ENCODE measurements at regions not wholly inside any gene's neighbourhood (a gene's known extent, or its start where the extent isn't known, plus 50 kb on each side); places are given as distances from the start of the nearest gene placed in this dataset.

DNA sequence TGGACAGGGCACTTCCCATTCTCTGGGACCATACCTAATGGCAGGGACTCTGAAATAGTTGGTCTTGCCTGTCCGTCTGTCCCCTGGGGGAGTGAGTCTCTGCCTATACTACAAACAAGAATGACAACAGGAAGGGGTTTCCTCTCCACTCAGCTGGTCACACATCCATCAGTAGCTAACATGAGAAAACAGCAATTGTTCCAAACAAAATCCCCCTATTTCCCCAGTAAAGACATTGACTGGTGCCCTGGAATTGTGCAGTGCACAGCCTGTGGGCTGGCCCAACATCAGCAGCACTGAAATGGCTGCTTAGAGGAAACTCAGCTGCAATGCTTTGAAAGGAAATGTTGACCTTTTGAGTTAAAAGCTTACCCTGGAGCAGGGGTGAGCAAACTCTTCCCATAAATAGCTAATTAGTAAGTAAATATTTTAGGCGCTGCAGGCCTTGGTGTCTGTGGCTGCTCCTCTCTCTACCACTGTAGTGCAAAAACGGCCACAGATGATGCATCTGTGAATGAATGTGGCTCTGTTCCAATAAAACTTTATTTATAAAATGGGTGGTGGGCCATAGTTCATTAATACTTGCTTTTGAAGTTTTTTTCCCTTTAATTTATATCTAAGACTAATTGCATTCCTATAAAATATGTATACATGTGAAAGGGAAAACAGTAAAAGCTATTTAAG is 174.3 kb downstream of the KLF13 start:
- no peak overlapping the region for H3K27ac Mint-ChIP-seq (ENCODE audit: unreplicated experiment)
- DNase-seq (ENCODE audit: low read depth), result no peak
- H3K4me3 Mint-ChIP-seq (ENCODE audit: unreplicated experiment), result no peak overlapping the region

DNA sequence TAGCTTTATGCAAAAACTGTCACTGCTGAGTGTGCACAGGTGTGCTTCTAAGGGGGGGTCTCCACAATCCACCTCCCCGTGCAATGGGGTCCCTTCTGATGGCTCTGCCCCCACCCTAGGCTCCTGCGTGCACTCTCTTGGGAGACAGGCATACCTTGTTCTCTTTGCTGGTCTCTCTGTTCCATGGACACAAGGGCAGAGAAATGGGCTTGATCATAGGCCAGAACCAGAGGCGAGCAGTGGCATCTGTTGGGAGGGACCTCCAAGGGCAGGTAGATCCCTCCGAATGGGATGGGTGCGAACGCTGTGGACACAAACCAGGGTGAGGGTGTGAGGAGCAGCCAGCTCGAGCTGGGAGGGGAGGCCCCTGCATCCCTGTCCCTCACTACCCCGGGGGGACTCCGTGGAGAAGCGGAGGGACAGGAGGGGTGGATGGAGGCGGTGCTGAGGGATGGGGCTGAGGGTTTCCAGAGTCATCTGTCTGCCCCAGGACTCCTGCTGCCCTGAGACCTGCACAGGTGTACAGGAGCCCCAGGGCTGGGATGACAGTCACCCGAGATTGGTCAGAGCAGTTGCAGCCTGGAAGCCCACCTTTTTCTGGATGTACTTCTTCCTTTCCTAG is 175.0 kb downstream of the KLF13 start:
- Histone ChIP-seq H3K79me2 (ENCODE audit: insufficient read depth, low read length) (no peaks in the 10 kb centered on the region), H3K9ac (ENCODE audit: low read length) (no peak overlapping the region), H3K4me3 (ENCODE audit: insufficient read depth, low read depth, low read length) (no peak overlapping the region), H3K4me2 (ENCODE audit: low read length) (no peak overlapping the region), H4K20me1 (ENCODE audit: insufficient read depth, low read length) (no peaks in the 10 kb centered on the region), H3K27ac (ENCODE audit: low read depth, low read length) (no peak overlapping the region), H3K4me1 (ENCODE audit: insufficient read depth, low read length) (no peaks in the 10 kb centered on the region), H3K9me3 (ENCODE audit: insufficient read depth, low read depth, low read length) (no peaks in the 10 kb centered on the region), H2AFZ (ENCODE audit: low read depth, low read length) (no peak overlapping the region), H3K36me3 (ENCODE audit: insufficient read depth, low read length) (no peaks in the 10 kb centered on the region), H3K27me3 (ENCODE audit: insufficient read depth, low read length) (peaks cover 2% of the 10 kb centered on the region)
- DNase-seq (ENCODE audit: low read depth), result no peak
- H3K9me3 Mint-ChIP-seq (ENCODE audit: unreplicated experiment), result no peaks in the 10 kb centered on the region
- H3K4me3 Mint-ChIP-seq (ENCODE audit: unreplicated experiment), result no peak overlapping the region
- H3K4me1 Mint-ChIP-seq (ENCODE audit: low read depth, unreplicated experiment), result peaks cover 3% of the 10 kb centered on the region
- FAIRE-seq, result no peak
- peaks cover 3% of the 10 kb centered on the region for H3K27me3 Mint-ChIP-seq (ENCODE audit: low read depth, unreplicated experiment)
- no peak overlapping the region for H3K27ac Mint-ChIP-seq (ENCODE audit: unreplicated experiment)
- peaks cover 3% of the 10 kb centered on the region for H3K36me3 Mint-ChIP-seq (ENCODE audit: low read depth, unreplicated experiment)
- TF ChIP-seq EZH2 (IDR thresholded peaks at IDR 0.05; ENCODE audit: insufficient read depth, low read length), result no peak
- TF ChIP-seq, protein P1, sequence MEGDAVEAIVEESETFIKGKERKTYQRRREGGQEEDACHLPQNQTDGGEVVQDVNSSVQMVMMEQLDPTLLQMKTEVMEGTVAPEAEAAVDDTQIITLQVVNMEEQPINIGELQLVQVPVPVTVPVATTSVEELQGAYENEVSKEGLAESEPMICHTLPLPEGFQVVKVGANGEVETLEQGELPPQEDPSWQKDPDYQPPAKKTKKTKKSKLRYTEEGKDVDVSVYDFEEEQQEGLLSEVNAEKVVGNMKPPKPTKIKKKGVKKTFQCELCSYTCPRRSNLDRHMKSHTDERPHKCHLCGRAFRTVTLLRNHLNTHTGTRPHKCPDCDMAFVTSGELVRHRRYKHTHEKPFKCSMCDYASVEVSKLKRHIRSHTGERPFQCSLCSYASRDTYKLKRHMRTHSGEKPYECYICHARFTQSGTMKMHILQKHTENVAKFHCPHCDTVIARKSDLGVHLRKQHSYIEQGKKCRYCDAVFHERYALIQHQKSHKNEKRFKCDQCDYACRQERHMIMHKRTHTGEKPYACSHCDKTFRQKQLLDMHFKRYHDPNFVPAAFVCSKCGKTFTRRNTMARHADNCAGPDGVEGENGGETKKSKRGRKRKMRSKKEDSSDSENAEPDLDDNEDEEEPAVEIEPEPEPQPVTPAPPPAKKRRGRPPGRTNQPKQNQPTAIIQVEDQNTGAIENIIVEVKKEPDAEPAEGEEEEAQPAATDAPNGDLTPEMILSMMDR (IDR thresholded peaks at IDR 0.05; ENCODE audit: insufficient read depth, low read depth, low read length), result no peak

More for the DNA sequence above, 174.3 kb downstream of the KLF13 start:
- peaks cover 2% of the 10 kb centered on the region for H3K27me3 ChIP-seq (ENCODE audit: insufficient read depth, low read length)
- Mint-ChIP-seq H3K9me3 (ENCODE audit: unreplicated experiment) (no peaks in the 10 kb centered on the region), H3K27me3 (ENCODE audit: low read depth, unreplicated experiment) (peaks cover 3% of the 10 kb centered on the region), H3K4me1 (ENCODE audit: low read depth, unreplicated experiment) (peaks cover 3% of the 10 kb centered on the region), H3K36me3 (ENCODE audit: low read depth, unreplicated experiment) (peaks cover 3% of the 10 kb centered on the region)
- FAIRE-seq, result no peak
- no peak overlapping the region for H3K4me2 ChIP-seq (ENCODE audit: low read length)
- TF ChIP-seq, protein P1 (IDR thresholded peaks at IDR 0.05; ENCODE audit: insufficient read depth, low read depth, low read length), result no peak
- TF ChIP-seq EZH2 (IDR thresholded peaks at IDR 0.05; ENCODE audit: insufficient read depth, low read length), result no peak
- no peak overlapping the region for H3K9ac ChIP-seq (ENCODE audit: low read length)
- peak overlapping the region; percentile 9 for H2AFZ ChIP-seq (ENCODE audit: low read depth, low read length)
- no peak overlapping the region for H3K4me3 ChIP-seq (ENCODE audit: insufficient read depth, low read depth, low read length)
- H4K20me1 ChIP-seq (ENCODE audit: insufficient read depth, low read length), result no peaks in the 10 kb centered on the region
- H3K27ac ChIP-seq (ENCODE audit: low read depth, low read length), result no peak overlapping the region
- no peaks in the 10 kb centered on the region for H3K79me2 ChIP-seq (ENCODE audit: insufficient read depth, low read length)
- no peaks in the 10 kb centered on the region for H3K9me3 ChIP-seq (ENCODE audit: insufficient read depth, low read depth, low read length)
- H3K36me3 ChIP-seq (ENCODE audit: insufficient read depth, low read length), result no peaks in the 10 kb centered on the region
- H3K4me1 ChIP-seq (ENCODE audit: insufficient read depth, low read length), result no peaks in the 10 kb centered on the region
